Astrocyte (in vitro differentiated cells and primary cell): ENCODE measurements at regions not wholly inside any gene's neighbourhood (a gene's known extent, or its start where the extent isn't known, plus 50 kb on each side); places are given as distances from the start of the nearest gene placed in this dataset.

ENCODE experiments used
- DNase-seq: peaks from one replicate; pipeline ENCODE4 v3.0.0-alpha.2; 2010; ENCODE audit warnings: low read depth
- FAIRE-seq: peaks from 2 replicates; lab custom pipeline; 2011; peaks lifted over from hg19 to GRCh38; lab: Jason Lieb, UNC
- H2AFZ ChIP-seq: 2 replicates; pipeline ENCODE4 v1.6.0; 2012; ENCODE audit warnings: low read depth, low read length, inconsistent platforms
- H3K27ac ChIP-seq: 2 replicates; pipeline ENCODE4 v1.5.1; 2011; ENCODE audit warnings: low read depth, low read length, inconsistent platforms
- H3K27me3 ChIP-seq: 2 replicates; pipeline ENCODE4 v1.6.0; 2011; ENCODE audit warnings: low read length, inconsistent platforms; ENCODE audit not compliant: insufficient read depth
- H3K36me3 ChIP-seq: 2 replicates; pipeline ENCODE4 v1.5.1; 2011; ENCODE audit warnings: low read length, inconsistent platforms; ENCODE audit not compliant: insufficient read depth
- H3K4me1 ChIP-seq: 2 replicates; pipeline ENCODE4 v1.5.1; 2011; ENCODE audit warnings: low read length, inconsistent platforms; ENCODE audit not compliant: insufficient read depth
- H3K4me2 ChIP-seq: 2 replicates; pipeline ENCODE4 v1.6.0; 2012; ENCODE audit warnings: low read length, inconsistent platforms
- H3K4me3 ChIP-seq: 2 replicates; pipeline ENCODE4 v1.5.1; 2011; ENCODE audit warnings: low read depth, mild to moderate bottlenecking, low read length, inconsistent platforms; ENCODE audit not compliant: insufficient read depth
- H3K79me2 ChIP-seq: 2 replicates; pipeline ENCODE4 v1.6.0; 2012; ENCODE audit warnings: mild to moderate bottlenecking, low read length, inconsistent platforms; ENCODE audit not compliant: insufficient read depth
- H3K9ac ChIP-seq: 2 replicates; pipeline ENCODE4 v1.6.0; 2012; ENCODE audit warnings: mild to moderate bottlenecking, low read length, inconsistent platforms
- H3K9me3 ChIP-seq: 2 replicates; pipeline ENCODE4 v1.5.1; 2012; ENCODE audit warnings: low read depth, mild to moderate bottlenecking, low read length, inconsistent platforms; ENCODE audit not compliant: insufficient read depth
- H4K20me1 ChIP-seq: 2 replicates; pipeline ENCODE4 v1.6.0; 2012; ENCODE audit warnings: low read length, inconsistent platforms; ENCODE audit not compliant: insufficient read depth
- H3K27ac Mint-ChIP-seq: one replicate; pipeline ENCODE4 v1.8.0; 2021; ENCODE audit warnings: mild to moderate bottlenecking, mixed read lengths; ENCODE audit not compliant: unreplicated experiment
- H3K27me3 Mint-ChIP-seq: one replicate; pipeline ENCODE4 v1.8.0; 2021; ENCODE audit warnings: low read depth, mixed read lengths; ENCODE audit not compliant: unreplicated experiment
- H3K36me3 Mint-ChIP-seq: one replicate; pipeline ENCODE4 v1.8.0; 2021; ENCODE audit warnings: low read depth, mixed read lengths; ENCODE audit not compliant: unreplicated experiment
- H3K4me1 Mint-ChIP-seq: one replicate; pipeline ENCODE4 v1.8.0; 2021; ENCODE audit warnings: low read depth, mixed read lengths; ENCODE audit not compliant: unreplicated experiment
- H3K4me3 Mint-ChIP-seq: one replicate; pipeline ENCODE4 v1.8.0; 2021; ENCODE audit warnings: mild to moderate bottlenecking, moderate library complexity, mixed read lengths; ENCODE audit not compliant: unreplicated experiment
- H3K9me3 Mint-ChIP-seq: one replicate; pipeline ENCODE4 v1.8.0; 2021; ENCODE audit warnings: mild to moderate bottlenecking, mixed read lengths; ENCODE audit not compliant: unreplicated experiment
- CTCF ChIP-seq: IDR thresholded peaks from 2 replicates; pipeline ENCODE4 v1.5.1; 2011; ENCODE audit warnings: low read depth, mild to moderate bottlenecking, inconsistent platforms, low read length, moderate library complexity; ENCODE audit not compliant: insufficient read depth
- EZH2 ChIP-seq: IDR thresholded peaks from 2 replicates; pipeline ENCODE4 v1.6.1; 2012; ENCODE audit warnings: mild to moderate bottlenecking, low read length, inconsistent platforms; ENCODE audit not compliant: insufficient read depth

DNA sequence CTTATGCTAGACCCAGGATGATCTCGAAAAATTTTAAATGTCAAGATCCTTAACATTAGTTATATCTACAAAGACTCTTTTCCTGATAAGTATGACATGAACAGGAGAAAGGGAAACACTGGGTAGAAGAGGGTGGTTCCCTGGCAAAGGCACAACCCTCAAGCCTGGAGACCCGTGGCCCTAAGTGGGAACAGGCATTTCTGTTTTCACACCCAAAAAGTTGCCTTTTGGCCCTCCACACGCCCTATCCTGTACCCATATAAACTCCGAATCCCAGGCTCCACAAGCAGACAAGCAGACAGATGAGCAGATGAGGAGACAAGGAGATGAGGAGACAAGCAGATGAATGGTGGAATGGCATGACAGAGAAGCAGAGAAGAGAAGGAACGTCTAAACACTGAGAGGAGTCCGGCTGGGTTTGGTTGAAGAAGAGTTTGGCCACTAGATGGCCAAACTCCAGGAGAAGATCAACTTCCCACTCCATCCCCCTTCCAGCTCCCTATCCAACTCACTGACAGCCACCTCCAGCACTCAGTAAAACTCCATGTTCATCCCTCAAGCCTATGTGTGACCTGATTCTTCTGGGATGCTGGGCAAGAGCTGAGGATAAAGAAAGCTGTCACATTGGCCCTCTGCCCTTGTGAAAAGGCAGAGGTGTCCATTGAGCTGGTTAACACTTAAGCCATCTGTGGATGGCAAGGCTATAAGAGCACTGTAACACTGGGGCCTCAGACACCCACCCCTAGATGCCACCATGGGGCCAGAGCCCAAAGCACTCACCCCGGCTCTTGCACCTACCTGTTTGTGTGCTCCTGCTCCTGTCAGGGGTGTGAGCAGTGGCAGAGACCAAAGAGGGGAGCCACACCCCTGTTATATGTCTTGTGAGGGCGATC is 139.6 kb upstream of the FAM20A start:
- Histone ChIP-seq H4K20me1 (no peaks in the 10 kb centered on the region), H2AFZ (no peak overlapping the region), H3K9ac (no peak overlapping the region), H3K4me2 (no peak overlapping the region), H3K27me3 (no peaks in the 10 kb centered on the region), H3K4me1 (no peaks in the 10 kb centered on the region), H3K36me3 (no peaks in the 10 kb centered on the region), H3K9me3 (peaks cover 11% of the 10 kb centered on the region), H3K27ac (no peak overlapping the region), H3K79me2 (no peaks in the 10 kb centered on the region), H3K4me3 (no peak overlapping the region)
- DNase-seq (no peak), FAIRE-seq (no peak)
- Mint-ChIP-seq H3K9me3 (peaks cover 5% of the 10 kb centered on the region), H3K4me1 (no peaks in the 10 kb centered on the region), H3K27ac (no peak overlapping the region), H3K4me3 (no peak overlapping the region), H3K36me3 (no peaks in the 10 kb centered on the region), H3K27me3 (no peaks in the 10 kb centered on the region)
- no peak for TF ChIP-seq EZH2
- TF ChIP-seq CTCF, result no peak

GRCh38 chr17:68737761-68738443 is 136.7 kb upstream of the FAM20A start:
- Mint-ChIP-seq H3K4me1 (peaks cover 15% of the 10 kb centered on the region), H3K27me3 (no peaks in the 10 kb centered on the region), H3K9me3 (peaks cover 3% of the 10 kb centered on the region), H3K27ac (no peak overlapping the region), H3K4me3 (no peak overlapping the region), H3K36me3 (no peaks in the 10 kb centered on the region)
- Histone ChIP-seq H3K27ac (no peak overlapping the region), H3K27me3 (no peaks in the 10 kb centered on the region), H3K4me2 (no peak overlapping the region), H4K20me1 (no peaks in the 10 kb centered on the region), H3K9me3 (peaks cover 7% of the 10 kb centered on the region), H3K9ac (no peak overlapping the region), H3K36me3 (no peaks in the 10 kb centered on the region), H3K4me3 (no peak overlapping the region), H2AFZ (no peak overlapping the region), H3K4me1 (peaks cover 10% of the 10 kb centered on the region), H3K79me2 (no peaks in the 10 kb centered on the region)
- DNase-seq, result no peak
- TF ChIP-seq CTCF (no peak), EZH2 (no peak)
- FAIRE-seq, result no peak
